Amygdala (tissue), 56 donors: ENCODE measurements at regions not wholly inside any gene's neighbourhood (a gene's known extent, or its start where the extent isn't known, plus 50 kb on each side); places are given as distances from the start of the nearest gene placed in this dataset.

ENCODE experiments used
- DNase-seq, 56 donors: peaks; one replicate each; lab custom pipeline; 2025; lab: John Stamatoyannopoulos, UW

GRCh38 chr5:74364507-74364906 is 276.0 kb downstream of the ENC1 start:
- DNase-seq = no peak

GRCh38 chr5:74363603-74364205 is 276.8 kb downstream of the ENC1 start:
- DNase-seq = no peak

GRCh38 chr5:74361406-74362358 is 278.8 kb downstream of the ENC1 start:
- DNase-seq = no peak

- no peak for DNase-seq
Measured at GRCh38 chr5:74360535-74361210, 279.9 kb downstream of the ENC1 start.

GRCh38 chr5:74357827-74358226 is 282.7 kb downstream of the ENC1 start:
- DNase-seq = no peak

GRCh38 chr5:74356009-74356695 is 284.4 kb downstream of the ENC1 start:
- no peak for DNase-seq

- no peak for DNase-seq
Measured at GRCh38 chr5:74355041-74355824, 285.3 kb downstream of the ENC1 start.

GRCh38 chr5:74352256-74352655 is 288.3 kb downstream of the ENC1 start:
- DNase-seq = no peak

- DNase-seq = no peak
Measured at GRCh38 chr5:74342948-74343682, 297.4 kb downstream of the ENC1 start.

- no peak for DNase-seq
Measured at GRCh38 chr5:74342182-74342581, 298.3 kb downstream of the ENC1 start.

GRCh38 chr5:74341221-74341620 is 299.3 kb downstream of the ENC1 start:
- DNase-seq = no peak

- no peak for DNase-seq
Measured at GRCh38 chr5:74340476-74340875, 300.1 kb downstream of the ENC1 start.

GRCh38 chr5:74337984-74338310 is 302.6 kb downstream of the ENC1 start:
- no peak for DNase-seq

GRCh38 chr5:74337254-74337983 is 303.1 kb downstream of the ENC1 start:
- DNase-seq = no peak

- no peak for DNase-seq
Measured at GRCh38 chr5:74336297-74336696, 304.2 kb downstream of the ENC1 start.

GRCh38 chr5:74334762-74335384 is 305.7 kb downstream of the ENC1 start:
- no peak for DNase-seq

GRCh38 chr5:74334062-74334761 is 306.3 kb downstream of the ENC1 start:
- DNase-seq = no peak

GRCh38 chr5:74333430-74333829 is 307.1 kb downstream of the ENC1 start:
- no peak for DNase-seq
